GM19467 (cell line): ENCODE measurements at regions not wholly inside any gene's neighbourhood (a gene's known extent, or its start where the extent isn't known, plus 50 kb on each side); places are given as distances from the start of the nearest gene placed in this dataset.
"Not testable (repeated sequence)": the region's sequence is repeated elsewhere in the genome, so short reads cannot be mapped to it uniquely, and the experiment has no call there.

Experiments used
- ATAC-seq: cut with Tn5 transposase; IDR thresholded peaks from one replicate; pipeline ENCODE4 v1.9.1; 2021; ENCODE audit warnings: mild to moderate bottlenecking, moderate library complexity; ENCODE audit not compliant: unreplicated experiment

DNA sequence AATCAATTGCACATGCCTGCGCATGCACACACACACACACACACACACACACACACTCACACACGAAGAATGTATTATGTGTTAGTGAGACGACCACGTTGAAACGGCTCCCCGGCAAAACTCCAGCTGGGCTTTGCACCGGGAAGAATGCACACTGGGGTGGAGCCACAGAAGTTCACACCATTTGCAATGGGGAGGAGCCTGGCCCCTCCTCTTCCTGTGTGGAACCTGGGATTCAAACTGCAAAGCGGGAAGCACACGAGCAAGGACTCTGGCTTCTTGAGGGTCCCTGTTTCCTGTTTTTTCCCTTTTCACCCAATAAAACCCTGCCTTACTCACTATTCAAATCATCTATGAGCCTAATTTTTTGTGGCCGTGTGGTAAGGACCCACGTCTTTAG, 304.0 kb upstream of the TMEFF2 start:
- no peak for ATAC-seq

DNA sequence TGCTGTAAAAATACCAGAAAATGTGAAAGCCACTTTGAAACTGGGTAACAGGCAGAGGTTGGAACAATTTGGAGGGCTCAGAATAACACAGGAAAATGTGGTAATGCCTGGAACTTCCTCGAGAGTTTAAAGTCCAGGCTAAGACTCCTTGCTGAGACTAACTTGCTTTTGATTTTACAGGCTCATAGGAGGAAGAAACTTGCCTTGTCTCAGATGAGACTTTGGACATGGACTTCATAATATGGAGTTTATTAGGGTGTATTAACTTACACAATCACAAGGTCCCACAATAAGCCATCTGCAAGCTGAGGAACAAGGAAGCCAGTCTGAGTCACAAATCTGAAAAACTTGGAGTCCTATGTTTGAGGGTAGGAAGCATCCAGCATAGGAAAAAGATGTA, 293.4 kb upstream of the TMEFF2 start:
- not testable (repeated sequence) for ATAC-seq

DNA sequence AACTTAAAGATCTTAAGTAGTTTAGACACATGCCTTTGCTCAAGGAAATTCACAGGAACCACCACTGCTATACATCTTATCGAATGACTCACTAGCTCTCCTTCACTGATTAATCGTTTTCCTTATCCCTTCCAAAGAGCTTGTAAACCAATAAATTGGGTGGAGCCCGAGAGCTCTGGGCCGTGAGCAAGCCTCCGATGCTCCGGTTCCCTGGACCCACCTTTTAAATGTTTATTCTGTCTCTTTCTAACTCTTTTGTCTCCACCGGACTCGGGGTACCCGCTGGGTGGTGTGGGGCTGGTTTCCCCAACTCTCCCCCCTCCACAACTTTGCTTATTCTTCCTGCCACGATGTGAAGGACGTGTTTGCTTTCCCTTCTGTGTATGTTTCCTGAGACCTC, 292.9 kb upstream of the TMEFF2 start:
- no peak for ATAC-seq

DNA sequence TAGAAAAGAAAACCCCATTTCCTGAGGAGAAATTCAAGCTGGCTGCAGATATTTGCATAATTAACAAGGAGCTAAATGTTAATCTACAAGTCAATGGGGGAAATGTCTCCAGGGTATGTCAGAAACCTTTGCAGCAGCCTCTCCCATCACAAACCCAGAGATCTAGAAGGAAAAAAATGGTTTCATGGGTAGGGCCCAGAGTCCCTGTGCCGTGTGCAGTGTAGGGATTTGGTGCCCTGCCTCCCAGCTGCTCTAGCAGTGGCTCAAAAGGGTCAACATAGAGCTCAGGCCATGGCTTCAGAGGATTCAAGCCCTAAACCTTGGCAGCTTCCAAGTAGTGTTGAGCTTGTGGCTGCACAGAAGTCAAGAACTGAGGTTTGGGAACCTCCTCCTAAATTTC, 290.2 kb upstream of the TMEFF2 start:
- ATAC-seq = no peak

DNA sequence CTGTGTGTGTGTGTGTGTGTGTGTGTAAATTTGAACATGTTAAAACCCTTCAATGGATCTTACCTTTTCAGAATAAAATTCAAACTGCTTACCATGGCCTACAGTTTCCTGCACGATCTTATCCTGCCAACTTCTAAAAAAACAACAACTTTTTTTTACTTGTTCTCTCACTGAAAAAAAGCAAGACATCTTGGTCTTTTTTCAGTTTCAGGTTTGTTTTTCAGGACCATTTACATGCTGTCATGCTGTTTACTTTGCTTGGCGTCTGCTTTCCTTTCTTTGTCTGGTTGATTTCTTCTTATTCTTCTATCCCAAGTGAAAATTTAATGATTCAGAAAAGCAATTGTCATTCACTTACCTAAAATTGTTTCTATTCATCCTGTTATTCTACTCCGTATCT, 286.3 kb upstream of the TMEFF2 start:
- no peak for ATAC-seq

DNA sequence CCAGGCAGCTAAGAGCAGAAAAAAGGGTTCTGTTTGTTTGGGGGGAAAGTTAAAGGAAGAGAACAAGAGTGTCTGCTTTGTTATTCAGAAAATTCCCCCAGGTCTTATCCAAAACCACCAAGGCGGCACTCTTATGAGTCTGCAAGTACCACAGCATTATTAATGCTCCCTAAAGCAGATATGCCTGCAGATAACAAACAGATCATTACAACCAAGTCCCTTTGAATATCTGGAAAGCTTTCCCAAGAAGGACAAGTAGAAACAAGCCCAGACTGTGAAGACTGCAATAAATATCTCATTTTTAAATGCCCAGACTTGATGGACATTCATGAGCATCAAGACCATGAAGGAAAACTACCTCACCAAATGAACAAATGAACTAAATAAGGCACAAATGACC, 278.6 kb upstream of the TMEFF2 start:
- ATAC-seq = no peak

DNA sequence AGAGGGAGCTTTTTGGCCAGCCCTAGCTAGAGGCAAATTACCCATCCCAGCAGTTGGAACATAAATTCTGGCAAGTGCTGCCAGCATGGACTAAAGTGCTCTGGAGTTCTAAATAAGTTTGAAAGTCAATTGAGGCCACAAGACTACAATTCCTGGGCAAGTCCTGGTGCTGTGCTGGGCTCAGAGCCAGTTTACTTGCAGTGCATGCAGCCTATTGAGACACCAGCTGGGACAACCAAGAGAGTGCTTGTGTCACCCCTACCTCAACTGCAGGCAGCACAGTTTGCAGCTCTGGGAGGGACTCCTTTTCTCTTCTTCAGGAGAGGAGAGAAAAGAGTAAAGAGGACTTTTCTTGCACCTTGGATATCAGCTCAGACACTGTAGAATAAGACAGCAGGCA, 277.2 kb upstream of the TMEFF2 start:
- ATAC-seq = no peak

DNA sequence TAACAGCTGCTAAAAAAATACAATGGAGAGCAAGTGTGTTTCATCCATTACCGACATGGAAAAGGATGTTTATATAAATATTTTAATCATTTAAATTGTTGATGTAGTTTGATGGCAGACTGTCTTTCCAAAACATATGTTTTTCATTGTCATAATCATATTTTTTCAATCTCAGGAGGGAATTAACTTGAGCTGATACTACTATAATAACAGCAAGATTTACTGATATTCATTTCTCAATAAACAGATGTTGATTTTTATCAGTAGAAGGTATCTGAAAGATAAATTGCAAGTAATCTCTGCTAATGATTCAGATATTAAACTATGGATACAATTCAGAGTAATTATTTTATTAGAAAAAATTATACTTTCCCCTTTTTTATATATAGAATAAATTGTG, 274.9 kb upstream of the TMEFF2 start:
- ATAC-seq = no peak

DNA sequence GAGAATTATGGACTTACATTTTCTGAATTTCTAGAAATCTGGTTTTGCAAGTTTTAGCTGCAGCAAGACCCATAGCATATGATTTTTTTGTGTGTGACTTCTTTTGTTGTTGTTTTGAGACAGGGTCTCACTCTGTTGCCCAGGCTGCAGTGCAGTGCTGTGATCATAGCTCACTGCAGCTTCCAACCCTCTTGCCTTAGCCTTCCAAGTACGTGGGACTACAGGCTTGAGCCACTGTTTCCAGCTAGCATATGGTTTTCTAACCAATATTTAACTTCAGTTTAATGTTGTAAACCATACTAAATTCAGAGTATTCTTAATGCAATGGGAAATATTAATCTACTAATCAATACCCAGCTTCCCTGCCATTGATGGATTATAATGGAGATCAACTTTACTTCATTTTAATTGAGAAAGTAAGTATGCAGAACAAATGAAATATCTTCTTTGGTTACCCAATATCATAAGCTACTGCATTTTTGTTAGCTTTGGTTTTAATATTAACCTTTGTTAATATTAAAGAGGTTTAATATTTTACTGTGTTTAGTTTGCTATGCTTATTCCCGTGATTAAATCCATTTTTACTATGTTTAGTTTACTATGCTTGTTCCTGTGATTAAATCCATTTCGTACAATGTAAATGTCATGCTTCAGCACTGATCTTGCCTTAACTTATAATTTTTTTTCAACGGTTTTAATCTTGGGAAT, 273.4 kb upstream of the TMEFF2 start:
- no peak for ATAC-seq

DNA sequence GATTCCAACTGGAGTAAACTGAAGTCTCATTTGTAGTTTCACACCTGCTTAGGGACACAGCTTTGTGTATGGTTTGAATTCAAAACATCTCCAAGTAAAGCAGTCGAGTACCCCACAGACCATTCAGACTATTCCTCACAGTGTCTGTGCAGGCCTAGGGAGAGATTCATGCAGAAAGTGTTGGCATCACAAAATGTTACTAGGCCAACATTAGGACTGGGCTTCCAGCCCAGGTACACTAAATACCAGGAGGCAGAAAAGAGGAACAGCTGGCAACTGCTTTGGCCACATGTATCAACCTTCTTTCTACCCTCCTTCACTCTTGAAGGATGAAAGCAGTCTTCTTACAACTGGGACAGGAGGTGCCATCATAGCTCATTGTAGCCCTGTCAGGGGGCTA, 270.4 kb upstream of the TMEFF2 start:
- no peak for ATAC-seq

DNA sequence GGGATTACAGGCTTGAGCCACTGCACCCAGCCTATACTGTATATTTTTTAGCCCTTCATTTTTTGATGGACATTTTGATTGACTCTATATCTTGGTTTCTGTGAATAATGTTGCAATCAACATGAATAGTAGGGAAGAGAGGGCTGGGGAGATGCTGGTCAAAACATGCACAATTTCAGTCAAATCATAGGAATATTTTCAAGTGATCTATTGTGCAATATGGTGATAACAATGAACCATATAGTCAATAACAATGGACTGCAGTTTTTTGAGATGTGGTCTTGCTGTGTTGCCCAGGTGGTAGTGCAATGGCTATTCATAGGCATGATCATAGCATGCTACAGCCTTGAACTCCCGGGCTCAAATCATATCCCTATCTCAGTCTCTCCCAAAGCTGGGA, 264.7 kb upstream of the TMEFF2 start:
- no peak for ATAC-seq

DNA sequence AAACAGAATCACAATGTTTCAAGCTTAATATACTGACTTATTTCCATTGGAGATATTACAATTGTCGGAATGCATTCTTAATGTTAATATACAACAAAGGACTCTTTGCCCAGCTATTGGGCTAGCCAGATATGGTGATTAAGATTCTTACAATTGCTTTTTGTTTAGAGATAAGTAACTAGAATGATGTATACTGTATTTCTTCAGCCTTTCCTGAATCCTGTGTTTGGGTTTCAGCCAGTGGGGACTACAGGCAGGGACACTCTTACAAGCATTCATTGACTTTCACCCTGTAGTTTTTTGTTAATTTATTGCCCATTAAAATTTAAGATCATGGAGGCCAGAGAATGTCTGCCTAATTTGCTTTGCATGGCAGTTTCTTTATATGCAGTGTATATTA, 254.1 kb upstream of the TMEFF2 start:
- ATAC-seq = no peak

DNA sequence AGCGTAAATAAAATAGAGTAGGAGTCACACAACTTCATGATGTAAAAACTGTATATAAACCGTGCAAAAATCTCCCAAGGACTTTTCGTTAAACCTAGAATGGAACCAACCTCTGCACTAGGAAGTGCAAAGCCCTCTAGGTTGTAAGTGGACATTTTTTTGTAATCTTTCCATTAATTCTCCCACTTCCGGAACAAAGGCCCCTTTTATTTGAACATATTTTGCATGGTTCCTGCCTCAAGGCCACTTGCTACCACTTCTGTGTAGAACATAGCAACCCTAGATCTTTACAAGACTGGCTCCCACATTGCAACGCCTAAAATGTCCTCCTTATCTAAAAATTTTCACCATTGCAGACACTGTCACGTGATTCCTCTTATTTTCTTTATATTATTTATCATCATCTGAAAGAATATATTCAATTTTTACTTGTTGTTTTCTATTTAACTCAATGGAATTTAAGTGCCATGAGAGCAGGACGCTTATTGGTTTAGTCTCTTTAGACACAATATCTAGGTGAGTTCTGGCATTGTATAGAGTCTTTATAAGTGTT, 249.6 kb upstream of the TMEFF2 start:
- no peak for ATAC-seq

DNA sequence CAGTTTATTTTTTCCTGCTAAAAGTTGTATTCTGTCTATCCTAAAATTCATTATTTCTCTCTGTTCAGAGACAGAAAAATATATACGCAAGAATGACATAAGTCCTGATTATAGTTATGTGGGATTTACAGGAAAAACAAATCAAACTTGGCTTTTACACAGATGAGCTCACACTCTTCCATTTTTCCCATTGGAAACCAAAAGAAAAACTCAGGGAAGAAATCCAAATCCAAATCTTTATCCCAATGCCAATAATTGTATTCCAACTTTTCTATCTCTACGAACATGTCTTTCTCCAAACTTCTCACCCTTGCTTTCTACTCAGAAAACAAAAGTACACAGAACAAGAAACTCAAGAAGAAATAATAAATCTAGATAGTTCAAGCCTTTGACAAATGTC, 249.1 kb upstream of the TMEFF2 start:
- no peak for ATAC-seq

DNA sequence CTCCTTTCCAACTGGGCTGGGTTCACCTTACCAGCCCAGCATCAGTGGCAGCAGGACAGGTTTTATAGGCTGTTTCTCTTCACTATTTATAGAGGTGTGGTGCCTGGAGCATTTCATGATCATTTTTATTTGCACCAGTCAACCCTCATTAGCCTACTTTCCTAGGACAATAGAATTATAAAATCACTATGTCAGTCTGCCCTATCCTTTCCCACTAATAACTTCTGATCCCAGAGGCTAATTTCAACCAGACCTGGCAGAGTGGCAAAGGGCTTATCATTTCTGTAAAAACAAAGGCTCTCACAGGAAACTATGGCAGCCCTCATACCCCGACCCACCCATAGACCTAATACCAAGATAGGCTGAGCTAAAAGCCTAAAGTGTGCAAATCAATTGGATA, 243.5 kb upstream of the TMEFF2 start:
- no peak for ATAC-seq

DNA sequence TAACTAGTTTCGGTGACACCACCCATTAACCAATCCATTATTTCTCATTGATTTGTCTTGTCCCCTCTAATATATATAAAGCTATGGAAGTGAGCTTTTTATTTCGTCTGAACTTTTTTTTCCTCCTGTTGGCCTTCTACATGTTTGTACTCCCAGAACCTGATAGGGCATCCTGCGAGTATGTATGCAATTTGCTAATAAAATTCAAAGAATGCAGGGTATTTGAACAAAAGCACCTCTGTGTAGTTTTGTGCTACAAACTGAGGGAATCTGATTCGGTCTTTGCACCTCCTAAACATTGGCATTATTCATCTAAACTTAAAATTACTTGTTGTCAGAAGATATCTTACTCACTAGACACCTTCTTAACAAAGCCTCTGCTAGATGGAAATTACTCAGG, 242.9 kb upstream of the TMEFF2 start:
- ATAC-seq = no peak

DNA sequence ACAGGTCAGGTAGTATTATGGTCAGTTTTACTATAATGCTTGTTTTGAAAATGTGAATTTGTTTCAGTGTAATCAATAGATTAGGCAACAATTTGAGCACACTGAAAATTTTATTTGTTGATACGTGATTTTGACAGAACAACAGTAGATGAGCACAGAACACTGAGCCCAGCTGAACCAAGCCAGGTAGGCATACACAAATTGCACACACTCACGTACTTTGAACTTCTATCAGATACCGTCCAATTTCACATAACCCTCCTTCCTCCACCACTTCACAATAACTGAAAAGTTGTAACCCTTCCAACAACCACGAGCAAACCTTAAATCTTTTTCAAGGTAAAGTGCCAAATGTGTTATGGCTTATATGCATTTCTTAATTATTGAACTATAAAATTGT, 229.5 kb upstream of the TMEFF2 start:
- ATAC-seq = no peak

DNA sequence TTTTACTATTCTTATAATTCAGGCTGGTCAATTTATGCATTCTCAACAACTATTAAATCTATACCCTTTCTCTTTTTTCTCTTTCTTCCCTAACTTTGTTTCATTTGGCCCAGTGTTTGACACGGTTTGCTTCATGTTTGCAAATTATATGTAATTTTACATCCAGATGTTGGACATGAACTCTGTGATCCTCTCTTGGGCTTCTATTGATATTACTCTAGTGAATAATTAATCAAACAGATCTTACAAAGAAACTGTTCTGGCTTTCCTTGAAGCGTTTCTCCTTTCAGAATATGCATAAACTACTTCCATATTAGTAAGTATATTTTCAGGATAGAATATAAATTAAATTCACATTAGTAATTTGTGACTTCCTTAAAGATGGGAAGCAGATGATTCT, 225.1 kb upstream of the TMEFF2 start:
- ATAC-seq = no peak

DNA sequence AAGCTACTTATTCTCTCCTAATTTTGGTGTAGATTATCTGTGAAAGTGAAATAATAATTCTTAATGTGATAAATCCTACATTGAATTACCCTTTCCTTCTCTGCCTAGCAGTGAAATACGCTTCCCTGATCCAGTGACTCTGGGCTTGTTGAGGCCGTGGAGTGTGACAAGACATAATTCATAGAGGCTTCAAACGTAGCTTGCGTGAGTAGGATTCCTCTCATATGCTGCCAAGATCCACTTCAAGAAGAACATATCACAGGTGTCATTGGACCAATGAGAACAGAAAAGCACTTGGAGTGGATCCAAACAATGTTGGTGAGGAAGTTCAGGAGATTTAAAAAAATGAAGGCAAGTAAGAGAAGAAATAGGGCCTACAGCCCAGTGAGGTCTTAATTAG, 221.3 kb upstream of the TMEFF2 start:
- ATAC-seq = no peak

DNA sequence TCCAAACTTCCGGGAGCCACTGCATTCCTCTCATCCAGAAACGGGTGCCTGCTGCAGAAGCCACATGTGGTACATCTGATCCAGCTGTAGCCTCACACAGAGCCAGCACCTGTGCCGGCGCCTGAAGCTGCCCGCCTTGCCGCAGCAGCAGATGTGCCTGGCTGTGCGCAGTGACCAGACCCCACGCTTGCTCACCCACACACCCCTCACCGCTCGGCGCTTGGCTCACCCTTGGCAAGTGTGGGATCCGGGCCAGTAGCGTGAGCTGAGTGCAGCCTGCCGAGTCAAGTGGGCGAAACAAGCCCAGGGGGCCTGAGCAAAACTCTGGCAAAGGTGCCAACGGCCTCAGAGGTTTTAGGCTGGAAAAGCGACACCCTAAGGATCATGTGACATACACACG, 220.1 kb upstream of the TMEFF2 start:
- no peak for ATAC-seq

DNA sequence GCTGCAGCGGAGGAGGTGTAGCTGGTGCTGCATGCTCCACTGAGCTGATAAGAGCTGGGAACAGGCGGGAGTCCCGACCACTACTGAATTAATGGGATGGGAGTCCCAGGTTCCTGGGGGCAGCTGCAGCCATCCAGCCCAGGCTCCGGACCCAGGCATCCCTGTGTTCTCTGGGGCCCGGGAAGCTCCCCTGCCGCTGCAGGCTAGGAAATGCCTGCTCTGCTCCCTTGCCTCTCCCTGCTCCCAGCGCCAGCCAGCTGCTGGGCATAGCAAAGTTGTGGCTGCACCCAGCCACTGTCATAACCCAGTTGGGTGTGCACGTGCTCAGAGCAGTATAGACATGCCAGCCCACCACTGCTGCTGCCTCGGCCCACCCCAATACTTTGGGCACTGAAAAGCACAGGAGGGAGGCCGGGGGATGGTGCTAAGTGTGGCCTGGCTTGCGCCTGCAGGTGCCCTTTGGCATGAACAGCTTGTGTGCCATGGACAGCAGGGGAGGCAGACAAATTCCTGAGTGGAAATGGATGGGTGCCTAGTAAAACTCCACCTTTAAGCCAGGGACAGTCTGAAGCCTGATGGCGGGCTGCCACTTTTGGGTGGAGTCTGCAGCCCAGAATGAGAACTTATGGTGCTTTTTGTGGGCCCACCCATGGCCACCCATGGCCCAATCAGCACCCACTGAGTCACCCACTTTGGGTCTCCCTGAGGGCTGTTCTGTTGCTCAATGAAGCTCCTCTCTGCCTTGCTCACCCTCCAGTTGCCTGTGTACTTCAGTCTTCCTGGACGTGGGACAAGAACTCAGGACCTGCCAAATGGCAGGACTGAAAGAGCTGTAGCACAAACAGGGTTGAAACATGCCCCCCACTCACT, 219.3 kb upstream of the TMEFF2 start:
- ATAC-seq = no peak

DNA sequence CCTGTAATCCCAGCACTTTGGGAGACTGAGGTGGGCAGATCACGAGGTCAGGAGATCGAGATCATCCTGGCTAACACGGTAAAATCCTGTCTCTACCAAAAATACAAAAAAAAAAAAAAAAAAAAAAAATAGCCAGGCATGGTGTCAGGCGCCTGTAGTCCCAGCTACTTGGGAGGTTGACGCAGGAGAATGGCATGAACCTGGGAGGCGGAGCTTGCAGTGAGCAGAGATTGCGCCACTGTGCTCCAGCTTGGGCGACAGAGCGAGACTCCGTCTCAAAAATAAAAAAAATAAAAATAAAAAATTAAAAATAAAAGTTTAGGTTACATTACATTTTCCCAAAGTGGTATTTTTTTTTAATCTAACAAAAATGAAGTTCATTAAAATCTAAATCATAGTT, 218.1 kb upstream of the TMEFF2 start:
- ATAC-seq = not testable (repeated sequence)
